NCI-H1105 treated with DMSO at 0.1 percent for 48 hours (cell line): ENCODE measurements at regions not wholly inside any gene's neighbourhood (a gene's known extent, or its start where the extent isn't known, plus 50 kb on each side); places are given as distances from the start of the nearest gene placed in this dataset.
A peak's percentile ranks its signal among the peaks of the same experiment; 100 is the strongest.
"Not testable (repeated sequence)": the region's sequence is repeated elsewhere in the genome, so short reads cannot be mapped to it uniquely, and the experiment has no call there.

ENCODE experiments used
- DNase-seq: peaks from one replicate; lab custom pipeline; 2025; lab: John Stamatoyannopoulos, UW

- DNase-seq = no peak
Observed at GRCh38 chr6:144776031-144776819, 491.1 kb downstream of the UTRN start.

DNA sequence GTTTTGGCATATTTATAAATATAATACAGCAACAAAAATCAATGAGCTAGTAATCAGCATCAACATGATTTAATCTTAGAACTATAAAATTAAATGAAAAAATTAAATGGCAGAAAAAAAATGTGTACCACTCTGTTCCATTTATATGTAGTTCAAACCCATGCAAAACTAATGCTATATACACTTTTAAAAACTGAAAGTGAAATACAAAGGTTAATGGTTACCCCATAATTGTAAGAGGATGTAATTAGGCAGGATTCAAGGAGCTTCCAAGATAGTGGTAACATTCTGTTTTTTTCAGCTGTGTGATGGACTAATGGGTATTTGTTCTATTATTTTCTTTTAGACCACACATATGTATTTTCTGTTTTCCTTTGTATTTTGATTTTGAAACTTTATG is 492.1 kb downstream of the UTRN start:
- DNase-seq = no peak

DNA sequence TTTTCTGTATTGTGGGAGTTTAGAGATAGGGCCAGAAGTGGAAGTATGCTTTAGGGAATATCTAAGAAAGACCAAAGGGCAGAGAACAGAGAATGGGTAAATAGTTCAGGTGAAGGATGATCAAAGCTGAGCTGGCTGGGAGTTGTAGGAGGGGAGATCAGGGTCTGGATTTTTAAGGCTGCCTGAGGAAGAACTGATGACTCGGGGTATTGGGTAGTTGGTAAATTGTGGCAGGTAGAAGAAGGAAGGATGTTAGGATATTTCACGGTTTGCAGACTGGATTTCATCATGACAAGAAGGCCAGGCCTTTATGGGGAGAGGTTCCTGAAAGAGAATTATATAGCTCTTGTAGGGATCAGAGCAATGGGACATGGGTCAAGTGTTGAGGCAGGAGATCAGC is 492.9 kb downstream of the UTRN start:
- DNase-seq = no peak

DNA sequence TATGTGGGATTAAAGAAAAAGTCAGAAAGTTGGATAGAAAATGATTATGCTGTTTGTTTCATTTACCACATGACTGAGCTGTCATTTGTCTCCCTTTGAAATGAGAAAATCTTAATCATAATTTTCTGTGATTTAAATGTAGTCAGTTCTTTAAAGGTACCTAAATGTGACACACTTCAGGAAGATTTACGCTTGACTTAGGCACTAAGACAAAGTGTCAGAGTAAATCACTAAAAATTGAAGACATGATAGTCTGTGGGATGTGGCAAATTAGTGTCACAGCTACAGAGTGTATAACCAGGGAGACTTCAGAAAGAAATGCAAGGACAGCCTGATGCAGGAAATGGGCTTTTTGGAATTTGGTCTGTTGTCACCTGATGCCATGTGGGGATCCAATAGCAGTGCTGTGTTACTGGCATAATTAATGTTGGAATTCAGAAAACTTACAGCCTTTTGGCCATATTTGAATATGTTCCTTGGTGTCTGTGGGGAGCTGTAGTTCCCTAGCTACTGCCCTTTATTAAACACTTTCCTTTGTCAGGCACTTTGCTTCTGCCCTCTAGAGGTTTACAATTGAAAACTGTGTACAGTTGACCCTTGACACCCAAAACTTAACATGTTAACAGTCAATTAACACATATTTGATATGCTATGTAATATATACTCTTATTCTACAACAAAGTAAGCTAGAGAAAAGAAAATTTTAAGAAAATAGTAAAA is 493.8 kb downstream of the UTRN start:
- DNase-seq = peak; percentile 43

GRCh38 chr6:144781836-144782235 is 496.7 kb downstream of the UTRN start:
- no peak for DNase-seq

- no peak for DNase-seq
Observed at GRCh38 chr6:144782634-144783033, 497.5 kb downstream of the UTRN start.

DNA sequence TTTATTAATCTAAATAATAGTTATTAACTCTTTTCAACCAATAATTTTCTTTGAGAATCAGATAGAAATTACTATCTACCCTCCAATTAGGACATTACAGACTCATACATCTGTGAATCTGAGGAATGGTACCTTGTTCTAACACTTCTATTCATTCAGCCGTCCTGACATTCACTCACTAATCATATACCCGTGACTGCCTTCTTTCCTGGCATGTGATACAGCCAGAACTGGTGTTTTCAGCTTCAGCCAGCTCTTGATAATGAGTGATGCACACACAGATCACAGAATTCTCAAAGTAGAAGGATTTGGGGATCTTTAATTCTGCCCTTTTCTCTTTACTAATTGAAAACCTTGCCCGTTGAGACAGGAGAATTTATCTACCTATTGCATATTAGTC is 499.9 kb downstream of the UTRN start:
- DNase-seq = no peak

DNA sequence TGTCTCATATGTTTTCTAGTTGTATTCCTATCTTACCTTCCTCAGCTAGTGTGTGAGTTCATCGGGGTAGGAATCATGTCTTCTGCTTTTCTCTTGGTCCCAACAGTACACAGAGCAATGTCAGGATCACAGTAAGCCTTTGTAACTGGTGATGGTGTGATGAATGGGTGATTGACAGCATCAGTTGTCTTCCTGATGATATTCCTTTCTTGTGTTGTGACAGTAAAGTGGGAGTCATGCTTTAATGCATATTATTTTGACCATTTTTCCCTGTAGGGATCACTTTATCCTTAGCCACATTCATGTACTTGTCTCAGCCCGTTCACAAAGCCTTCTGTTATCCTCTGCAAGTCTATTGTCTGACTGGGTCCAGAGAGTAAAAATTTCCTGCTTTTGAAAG is 501.7 kb downstream of the UTRN start:
- no peak for DNase-seq

DNA sequence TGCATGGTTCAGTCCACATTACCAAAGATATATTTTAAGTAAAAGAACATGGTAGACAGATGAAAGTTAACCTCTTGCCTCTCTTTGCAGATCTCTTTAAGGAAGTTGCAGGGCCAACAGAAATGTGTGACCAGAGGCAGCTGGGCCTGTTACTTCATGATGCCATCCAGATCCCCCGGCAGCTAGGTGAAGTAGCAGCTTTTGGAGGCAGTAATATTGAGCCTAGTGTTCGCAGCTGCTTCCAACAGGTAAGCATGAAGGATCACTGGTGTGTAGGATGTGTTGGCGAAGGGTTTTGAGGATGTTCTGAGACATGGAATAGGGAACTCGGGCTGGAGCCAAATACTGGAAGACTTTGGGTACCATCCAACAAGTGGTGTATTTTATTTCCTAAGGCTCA is 508.6 kb downstream of the UTRN start:
- DNase-seq = no peak

DNA sequence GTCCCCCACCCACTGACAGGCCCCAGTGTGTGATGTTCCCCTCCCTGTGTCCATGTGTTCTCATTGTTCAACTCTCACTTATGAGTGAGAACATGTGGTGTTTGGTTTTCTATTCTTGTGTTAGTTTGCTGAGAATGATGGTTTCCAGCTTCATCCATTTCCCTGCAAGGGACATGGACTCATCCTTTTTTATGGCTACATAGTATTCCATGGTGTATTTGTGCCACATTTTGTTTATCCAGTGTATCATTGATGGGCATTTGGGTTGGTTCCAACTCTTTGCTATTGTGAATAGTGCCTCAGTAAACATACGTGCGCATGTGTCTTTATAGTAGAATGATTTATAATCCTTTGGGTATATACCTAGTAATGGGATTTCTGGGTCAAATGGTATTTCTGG is 509.9 kb downstream of the UTRN start:
- DNase-seq = not testable (repeated sequence)

DNA sequence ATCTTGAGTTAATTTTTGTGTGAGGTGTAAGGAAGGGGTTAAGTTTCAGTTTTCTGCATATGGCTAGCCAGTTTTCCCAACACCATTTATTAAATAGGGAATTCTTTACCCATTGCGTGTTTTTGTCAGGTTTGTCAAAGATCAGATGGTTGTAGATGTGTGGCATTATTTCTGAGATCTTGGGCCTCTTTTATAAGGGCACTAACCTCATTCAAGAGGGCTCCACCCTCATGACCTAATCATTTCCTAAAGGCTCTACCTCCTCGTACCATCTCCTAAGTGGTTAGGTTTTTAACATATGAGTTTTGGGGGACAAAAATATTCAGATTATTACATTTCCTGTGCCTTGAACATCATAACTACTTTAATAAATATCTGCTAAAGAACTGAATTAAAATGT is 510.9 kb downstream of the UTRN start:
- no peak for DNase-seq

GRCh38 chr6:144797881-144798589 is 512.9 kb downstream of the UTRN start:
- no peak for DNase-seq

DNA sequence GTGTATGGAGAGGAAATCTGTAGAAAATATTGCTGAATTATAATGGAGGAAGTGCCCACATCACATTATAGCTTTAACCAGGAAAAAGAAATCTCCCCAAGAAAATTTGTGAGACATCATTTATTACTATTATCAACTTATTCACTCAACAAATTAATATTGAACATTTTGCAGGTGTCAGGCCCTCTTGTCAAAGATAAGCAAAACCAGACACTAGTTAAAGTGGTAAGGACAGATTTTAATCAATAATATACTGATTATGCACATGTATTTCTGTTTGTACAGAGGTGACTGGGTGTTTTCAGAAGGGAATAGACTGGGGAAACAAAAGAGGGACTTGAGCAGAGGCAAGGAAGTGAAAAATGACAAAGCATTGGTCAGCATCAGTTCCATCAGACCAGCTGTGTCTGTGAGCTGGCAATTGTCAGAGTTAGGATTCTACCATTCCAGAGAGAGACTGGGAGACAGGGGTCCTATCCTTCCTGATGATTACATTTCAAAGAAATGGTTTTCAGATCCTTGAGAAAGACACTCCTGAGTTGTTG is 519.2 kb downstream of the UTRN start:
- no peak for DNase-seq

DNA sequence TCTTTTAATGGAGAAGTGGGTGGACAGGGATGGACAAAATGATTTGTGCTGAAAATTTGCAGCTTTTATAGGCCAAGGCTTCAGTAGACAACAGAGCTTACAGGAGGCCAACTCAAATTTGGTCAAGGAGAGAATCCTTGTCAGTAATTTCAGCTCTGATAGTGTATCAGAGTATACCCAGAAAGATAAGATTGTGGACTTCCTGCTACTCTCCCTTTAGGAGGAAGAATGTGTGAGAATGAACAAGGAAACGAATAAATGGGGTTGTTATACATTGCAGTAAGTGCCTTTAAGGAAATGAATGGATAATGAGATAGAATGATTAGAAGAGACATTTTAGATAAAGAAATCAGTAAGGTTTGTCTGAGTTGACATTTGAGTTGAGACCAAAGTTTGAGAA is 519.9 kb downstream of the UTRN start:
- DNase-seq = no peak

DNA sequence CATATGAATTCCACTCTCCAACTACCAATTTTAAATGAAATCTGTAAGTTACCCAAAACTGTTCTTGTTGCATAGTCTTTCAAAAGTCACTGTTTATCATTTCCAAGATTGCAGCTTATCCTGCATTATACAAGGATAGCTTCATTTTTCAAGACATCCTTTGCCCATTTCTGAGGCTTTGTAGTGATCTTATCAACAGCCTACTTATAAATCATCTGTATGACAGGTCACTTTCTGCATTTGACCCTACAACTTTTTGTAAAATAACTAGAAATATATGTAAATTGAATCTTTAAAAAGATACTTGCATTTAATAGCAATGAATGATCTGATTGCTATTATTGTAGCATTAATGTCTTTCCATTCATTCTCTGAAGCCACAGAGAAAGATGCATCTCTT is 521.1 kb downstream of the UTRN start:
- no peak for DNase-seq

GRCh38 chr6:144809120-144809519 is 524.0 kb downstream of the UTRN start:
- no peak for DNase-seq

DNA sequence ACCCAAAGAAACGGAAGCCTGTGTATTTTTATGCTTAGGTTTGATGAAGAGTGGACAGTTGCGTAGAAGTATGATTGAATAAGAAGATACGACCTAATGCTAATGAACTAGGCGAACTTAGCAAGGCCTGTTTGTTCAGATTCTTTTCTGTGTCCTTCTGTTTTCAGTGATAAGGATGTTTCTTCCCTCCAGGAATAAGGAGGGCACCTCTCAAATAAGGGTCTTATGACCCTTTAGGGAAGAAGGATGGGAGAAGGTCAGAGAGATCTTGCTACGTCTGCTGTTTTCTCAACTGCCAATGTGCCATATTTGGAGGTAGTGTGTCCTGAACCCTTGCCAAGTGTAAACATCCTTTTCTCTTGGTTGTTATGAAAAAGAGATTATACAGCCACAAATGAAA is 524.8 kb downstream of the UTRN start:
- no peak for DNase-seq

- peak; percentile 38 for DNase-seq
Observed at GRCh38 chr6:144811140-144811539, 526.0 kb downstream of the UTRN start.

- no peak for DNase-seq
Observed at GRCh38 chr6:144816936-144817335, 531.8 kb downstream of the UTRN start.

- DNase-seq = no peak
Observed at GRCh38 chr6:144820270-144820669, 535.1 kb downstream of the UTRN start.

DNA sequence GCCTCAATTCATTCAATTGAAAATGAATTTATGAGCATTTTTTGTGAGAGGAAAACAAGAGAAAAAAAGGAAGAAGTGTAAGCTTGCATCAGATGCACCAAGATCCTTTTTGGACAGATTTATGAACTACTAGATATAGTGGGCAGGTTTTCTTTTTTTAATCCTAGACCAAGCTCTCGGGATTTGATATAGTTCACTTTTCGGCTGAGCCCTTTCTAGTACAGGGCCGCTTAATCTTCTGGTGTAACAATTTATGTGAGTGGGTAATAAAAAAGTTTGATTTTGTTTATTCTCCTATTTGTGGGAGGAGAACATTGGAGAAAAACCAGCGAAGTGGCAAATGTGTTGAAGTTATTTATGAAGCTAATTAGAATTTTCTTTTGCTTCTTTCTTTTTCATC is 538.0 kb downstream of the UTRN start:
- DNase-seq = no peak

GRCh38 chr6:144824018-144824417 is 538.9 kb downstream of the UTRN start:
- no peak for DNase-seq
